K562 (cell line): ENCODE measurements at regions not wholly inside any gene's neighbourhood (a gene's known extent, or its start where the extent isn't known, plus 50 kb on each side); places are given as distances from the start of the nearest gene placed in this dataset.

Source experiments
- ARID1B ChIP-seq: fragments of 450-650 bp; IDR thresholded peaks from 2 replicates; pipeline ENCODE4 v1.6.1; 2016; ENCODE audit warnings: antibody characterized with exemption, mild to moderate bottlenecking, inconsistent platforms
- ELK1 ChIP-seq: sonication (generic); formaldehyde crosslinking; IDR thresholded peaks from 2 replicates; pipeline ENCODE4 v1.8.1; 2022; ENCODE audit warnings: missing genetic modification reagents
- KHSRP ChIP-seq: fragments of 450-650 bp; IDR thresholded peaks from 2 replicates; pipeline ENCODE4 v1.6.1; 2017
- KLF6 ChIP-seq: fragments of 250-450 bp; sonication (Bioruptor Pico); IDR thresholded peaks from 2 replicates; pipeline ENCODE4 v1.4.0; 2020; ENCODE audit warnings: mild to moderate bottlenecking, moderate library complexity, borderline replicate concordance
- MTA2 ChIP-seq: fragments of 450-650 bp; IDR thresholded peaks from 2 replicates; pipeline ENCODE4 v1.6.1; 2016; ENCODE audit warnings: low read depth
- NFE2L1 ChIP-seq: fragments of 450-650 bp; IDR thresholded peaks from 2 replicates; pipeline ENCODE4 v1.6.1; 2016; ENCODE audit warnings: missing genetic modification characterization, low read depth, mild to moderate bottlenecking, missing compliant biosample characterization, moderate library complexity, borderline replicate concordance
- NFIC ChIP-seq: fragments of 450-650 bp; IDR thresholded peaks from 2 replicates; pipeline ENCODE4 v1.6.1; 2017; ENCODE audit warnings: mild to moderate bottlenecking, inconsistent platforms
- POLR2B ChIP-seq: fragments of 450-650 bp; IDR thresholded peaks from 2 replicates; pipeline ENCODE4 v1.6.1; 2018; ENCODE audit warnings: low read depth; ENCODE audit not compliant: partially characterized antibody
- PRDM10 ChIP-seq: fragments of 450-650 bp; IDR thresholded peaks from 2 replicates; pipeline ENCODE4 v1.6.1; 2018; ENCODE audit not compliant: partially characterized antibody
- RBM17 ChIP-seq: fragments of 200-400 bp; formaldehyde crosslinking; IDR thresholded peaks from 2 replicates; pipeline ENCODE4 v1.6.1; 2017; ENCODE audit warnings: low read depth, mild to moderate bottlenecking, low read length, borderline replicate concordance
- SRSF9 ChIP-seq: fragments of 200-400 bp; formaldehyde crosslinking; IDR thresholded peaks from 2 replicates; pipeline ENCODE4 v1.6.1; 2017; ENCODE audit warnings: low read depth, low read length, borderline replicate concordance
- TGIF2 ChIP-seq: sonication (generic); formaldehyde crosslinking; IDR thresholded peaks from 2 replicates; pipeline ENCODE4 v1.8.1; 2022; ENCODE audit warnings: mild to moderate bottlenecking, missing genetic modification reagents, moderate library complexity
- TOE1 ChIP-seq, 2 experiments: fragments of 450-650 bp in 1 of 2; sonication (generic) in 1 of 2; formaldehyde crosslinking in 1 of 2; IDR thresholded peaks; 2 replicates each; pipeline versions ENCODE4 v1.7.1 to v1.8.0; 2016 to 2022; ENCODE audit warnings: borderline replicate concordance in 2 of 2, mild to moderate bottlenecking in 2 of 2, antibody characterized with exemption in 1 of 2, inconsistent platforms in 1 of 2, low read depth in 1 of 2, missing genetic modification reagents in 1 of 2, moderate library complexity in 1 of 2
- TSC22D4 ChIP-seq: fragments of 450-650 bp; IDR thresholded peaks from 2 replicates; pipeline ENCODE4 v1.6.1; 2016; ENCODE audit warnings: missing genetic modification characterization, missing biosample characterization, control low read depth
- USF1 ChIP-seq: sonication (generic); formaldehyde crosslinking; IDR thresholded peaks from 2 replicates; pipeline ENCODE4 v1.9.0; 2022; ENCODE audit warnings: mild to moderate bottlenecking, missing genetic modification reagents
- TF ChIP-seq, protein P1 (sequence below): fragments of 250-450 bp; sonication (Bioruptor Pico); IDR thresholded peaks from 2 replicates; pipeline ENCODE4 v1.5.0; 2021; ENCODE audit warnings: mild to moderate bottlenecking, borderline replicate concordance
- TF ChIP-seq, protein P2 (sequence below), 3 experiments: IDR thresholded peaks in 2 of 3; conservative IDR thresholded peaks in 1 of 3; 2 replicates each; pipeline ENCODE4 v1.5.1; 2011 to 2012; ENCODE audit warnings: low read length in 3 of 3, mild to moderate bottlenecking in 3 of 3, control low read depth in 2 of 3, improper control_type of control experiment in 1 of 3, inconsistent platforms in 1 of 3, low read depth in 1 of 3, mixed read lengths in 1 of 3, moderate library complexity in 1 of 3; ENCODE audit not compliant: insufficient read depth in 2 of 3

DNA sequence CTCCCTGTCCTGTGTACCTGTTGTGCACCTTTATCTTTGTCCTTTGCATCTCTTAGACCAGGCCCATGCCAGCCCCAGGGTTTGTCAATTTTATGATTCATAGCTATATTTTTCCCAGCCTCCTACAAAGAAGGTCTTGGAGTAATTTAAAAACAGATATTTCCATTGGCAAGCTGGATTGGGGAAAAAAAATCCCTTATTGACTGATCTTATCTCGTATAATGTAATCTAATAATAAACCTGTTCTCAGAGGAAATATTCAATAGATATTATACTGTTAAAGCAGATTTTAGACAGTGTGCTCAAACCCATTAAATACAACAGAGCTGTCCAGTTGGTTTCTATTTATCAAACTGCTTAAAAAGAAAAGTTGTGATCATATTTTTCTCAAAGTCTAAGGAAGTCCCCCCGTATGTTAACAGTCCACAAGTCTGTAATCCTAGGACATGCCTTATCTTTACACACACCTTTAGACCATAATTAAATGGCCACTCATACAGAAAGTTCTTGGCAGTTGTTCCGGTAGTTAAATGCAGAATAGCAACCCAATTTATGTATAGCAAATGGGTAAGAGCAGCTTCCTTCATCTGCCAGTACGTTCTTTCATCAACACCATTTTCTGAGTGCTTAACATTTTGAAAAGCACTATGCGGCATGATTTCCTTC is 700.9 kb upstream of the NR2F2 start (continued):
- TF ChIP-seq, protein P1, sequence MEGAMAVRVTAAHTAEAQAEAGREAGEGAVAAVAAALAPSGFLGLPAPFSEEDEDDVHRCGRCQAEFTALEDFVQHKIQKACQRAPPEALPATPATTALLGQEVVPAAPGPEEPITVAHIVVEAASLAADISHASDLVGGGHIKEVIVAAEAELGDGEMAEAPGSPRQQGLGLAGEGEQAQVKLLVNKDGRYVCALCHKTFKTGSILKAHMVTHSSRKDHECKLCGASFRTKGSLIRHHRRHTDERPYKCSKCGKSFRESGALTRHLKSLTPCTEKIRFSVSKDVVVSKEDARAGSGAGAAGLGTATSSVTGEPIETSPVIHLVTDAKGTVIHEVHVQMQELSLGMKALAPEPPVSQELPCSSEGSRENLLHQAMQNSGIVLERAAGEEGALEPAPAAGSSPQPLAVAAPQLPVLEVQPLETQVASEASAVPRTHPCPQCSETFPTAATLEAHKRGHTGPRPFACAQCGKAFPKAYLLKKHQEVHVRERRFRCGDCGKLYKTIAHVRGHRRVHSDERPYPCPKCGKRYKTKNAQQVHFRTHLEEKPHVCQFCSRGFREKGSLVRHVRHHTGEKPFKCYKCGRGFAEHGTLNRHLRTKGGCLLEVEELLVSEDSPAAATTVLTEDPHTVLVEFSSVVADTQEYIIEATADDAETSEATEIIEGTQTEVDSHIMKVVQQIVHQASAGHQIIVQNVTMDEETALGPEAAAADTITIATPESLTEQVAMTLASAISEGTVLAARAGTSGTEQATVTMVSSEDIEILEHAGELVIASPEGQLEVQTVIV (CRISPR knock-in tag) = no peak
- TF ChIP-seq POLR2B = no peak
- TF ChIP-seq ELK1 = no peak
- TF ChIP-seq KLF6 = no peak
- no peak for TF ChIP-seq PRDM10
- TF ChIP-seq USF1 (CRISPR knock-in tag) = no peak
- no peak for TF ChIP-seq RBM17
- peak; percentile 85 for TF ChIP-seq ARID1B
- TF ChIP-seq MTA2 = 0 out of 2 replicates have a peak, but pooled peaks have one; percentile 30
- no peak for TF ChIP-seq TGIF2 (CRISPR knock-in tag)
- 0 out of 2 replicates have a peak, but pooled peaks have one; percentile 20 for TF ChIP-seq NFIC
- TF ChIP-seq KHSRP = no peak
- TF ChIP-seq TSC22D4 (tag) = no peak
- no peak for TF ChIP-seq NFE2L1 (tag)
- no peak for TF ChIP-seq TOE1 (IDR thresholded peaks at IDR 0.05; ENCODE audit: borderline replicate concordance)
- TF ChIP-seq TOE1 (CRISPR knock-in tag; IDR thresholded peaks at IDR 0.05; ENCODE audit: borderline replicate concordance, low read depth) = no peak
- TF ChIP-seq SRSF9 = no peak
- TF ChIP-seq, protein P2, sequence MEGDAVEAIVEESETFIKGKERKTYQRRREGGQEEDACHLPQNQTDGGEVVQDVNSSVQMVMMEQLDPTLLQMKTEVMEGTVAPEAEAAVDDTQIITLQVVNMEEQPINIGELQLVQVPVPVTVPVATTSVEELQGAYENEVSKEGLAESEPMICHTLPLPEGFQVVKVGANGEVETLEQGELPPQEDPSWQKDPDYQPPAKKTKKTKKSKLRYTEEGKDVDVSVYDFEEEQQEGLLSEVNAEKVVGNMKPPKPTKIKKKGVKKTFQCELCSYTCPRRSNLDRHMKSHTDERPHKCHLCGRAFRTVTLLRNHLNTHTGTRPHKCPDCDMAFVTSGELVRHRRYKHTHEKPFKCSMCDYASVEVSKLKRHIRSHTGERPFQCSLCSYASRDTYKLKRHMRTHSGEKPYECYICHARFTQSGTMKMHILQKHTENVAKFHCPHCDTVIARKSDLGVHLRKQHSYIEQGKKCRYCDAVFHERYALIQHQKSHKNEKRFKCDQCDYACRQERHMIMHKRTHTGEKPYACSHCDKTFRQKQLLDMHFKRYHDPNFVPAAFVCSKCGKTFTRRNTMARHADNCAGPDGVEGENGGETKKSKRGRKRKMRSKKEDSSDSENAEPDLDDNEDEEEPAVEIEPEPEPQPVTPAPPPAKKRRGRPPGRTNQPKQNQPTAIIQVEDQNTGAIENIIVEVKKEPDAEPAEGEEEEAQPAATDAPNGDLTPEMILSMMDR (IDR thresholded peaks at IDR 0.05 in 2 of 3, conservative IDR thresholded peaks at IDR 0.05 in 1 of 3; ENCODE audit: insufficient read depth in 2 of 3, low read depth in 1 of 3, low read length in 3 of 3) = no peak
